ENCODE measurements at regions not wholly inside any gene's neighbourhood (a gene's known extent, or its start where the extent isn't known, plus 50 kb on each side); places are given as distances from the start of the nearest gene placed in this dataset.

GRCh38 chr11:107266455-107266854 is 191.2 kb downstream of the CWF19L2 start:
- TF ChIP-seq EZH2 (IDR thresholded peaks at IDR 0.05; ENCODE audit: borderline replicate concordance, low read length) (no peak), CTCF (IDR thresholded peaks at IDR 0.05; ENCODE audit: low read length) (no peak)
